ENCODE measurements at regions not wholly inside any gene's neighbourhood (a gene's known extent, or its start where the extent isn't known, plus 50 kb on each side); places are given as distances from the start of the nearest gene placed in this dataset.

GRCh38 chr20:12762725-12763124, 246.0 kb upstream of the SPTLC3 start:
- DNase-seq (no peak), ATAC-seq (ENCODE audit: insufficient read depth, low read depth) (no peak)
- Histone ChIP-seq H3K9ac (ENCODE audit: low read depth, low read length) (no peak overlapping the region), H3K27me3 (ENCODE audit: insufficient read depth, low read length, poor library complexity) (peaks cover 27% of the 10 kb centered on the region), H3K79me2 (ENCODE audit: insufficient read depth, low read length) (no peaks in the 10 kb centered on the region), H3K4me1 (ENCODE audit: insufficient read depth, low read length) (no peaks in the 10 kb centered on the region), H2AFZ (ENCODE audit: low read depth, low read length) (no peak overlapping the region), H3K4me2 (ENCODE audit: insufficient read depth, low read length) (no peak overlapping the region), H4K20me1 (ENCODE audit: insufficient read depth, low read length) (no peaks in the 10 kb centered on the region), H3K4me3 (ENCODE audit: low read depth in 1 of 2, low read length in 2 of 2) (no peak overlapping the region), H3K9me3 (ENCODE audit: insufficient read depth, low read length, severe bottlenecking) (no peaks in the 10 kb centered on the region), H3K36me3 (ENCODE audit: insufficient read depth, low read length) (no peaks in the 10 kb centered on the region), H3K27ac (ENCODE audit: low read length) (no peak overlapping the region)
- no peak for TF ChIP-seq CTCF (IDR thresholded peaks at IDR 0.05; ENCODE audit: borderline replicate concordance, extremely low read depth, low read length, poor library complexity, severe bottlenecking)
- no peak for TF ChIP-seq EZH2 (IDR thresholded peaks at IDR 0.05; ENCODE audit: borderline replicate concordance, low read depth, low read length, severe bottlenecking)

DNA sequence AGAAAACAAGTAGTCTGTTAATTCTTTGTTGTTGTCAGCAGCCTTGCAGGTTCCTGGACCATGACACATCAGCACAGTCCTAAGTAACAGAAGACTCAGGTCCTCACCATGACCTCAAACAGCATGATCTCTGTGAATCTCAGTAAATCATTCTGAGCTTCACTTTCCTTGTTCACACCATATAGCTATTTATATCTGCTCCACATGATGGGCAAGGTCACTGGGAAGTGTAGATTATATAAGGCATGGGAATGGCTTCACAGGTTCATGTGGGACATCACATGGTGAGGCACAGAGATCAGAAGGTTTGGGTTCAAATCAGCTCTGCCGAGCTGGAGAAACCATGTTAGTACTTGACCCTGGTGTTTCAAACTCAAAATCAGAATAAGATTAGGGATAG, 245.4 kb upstream of the SPTLC3 start:
- Histone ChIP-seq H3K4me3 (ENCODE audit: low read depth in 1 of 2, low read length in 2 of 2) (no peak overlapping the region), H3K9ac (ENCODE audit: low read depth, low read length) (no peak overlapping the region), H3K9me3 (ENCODE audit: insufficient read depth, low read length, severe bottlenecking) (no peaks in the 10 kb centered on the region), H3K27me3 (ENCODE audit: insufficient read depth, low read length, poor library complexity) (peaks cover 27% of the 10 kb centered on the region), H3K79me2 (ENCODE audit: insufficient read depth, low read length) (no peaks in the 10 kb centered on the region), H3K4me1 (ENCODE audit: insufficient read depth, low read length) (no peaks in the 10 kb centered on the region), H3K36me3 (ENCODE audit: insufficient read depth, low read length) (no peaks in the 10 kb centered on the region), H3K4me2 (ENCODE audit: insufficient read depth, low read length) (no peak overlapping the region), H2AFZ (ENCODE audit: low read depth, low read length) (no peak overlapping the region), H3K27ac (ENCODE audit: low read length) (no peak overlapping the region), H4K20me1 (ENCODE audit: insufficient read depth, low read length) (no peaks in the 10 kb centered on the region)
- ATAC-seq (ENCODE audit: insufficient read depth, low read depth) (no peak), DNase-seq (no peak)
- TF ChIP-seq CTCF (IDR thresholded peaks at IDR 0.05; ENCODE audit: borderline replicate concordance, extremely low read depth, low read length, poor library complexity, severe bottlenecking) (no peak), EZH2 (IDR thresholded peaks at IDR 0.05; ENCODE audit: borderline replicate concordance, low read depth, low read length, severe bottlenecking) (no peak)

- Histone ChIP-seq H3K27ac (ENCODE audit: low read length) (no peak overlapping the region), H3K9me3 (ENCODE audit: insufficient read depth, low read length, severe bottlenecking) (no peaks in the 10 kb centered on the region), H3K4me1 (ENCODE audit: insufficient read depth, low read length) (no peaks in the 10 kb centered on the region), H3K4me2 (ENCODE audit: insufficient read depth, low read length) (no peak overlapping the region), H3K27me3 (ENCODE audit: insufficient read depth, low read length, poor library complexity) (peaks cover 27% of the 10 kb centered on the region), H2AFZ (ENCODE audit: low read depth, low read length) (no peak overlapping the region), H4K20me1 (ENCODE audit: insufficient read depth, low read length) (no peaks in the 10 kb centered on the region), H3K79me2 (ENCODE audit: insufficient read depth, low read length) (no peaks in the 10 kb centered on the region), H3K36me3 (ENCODE audit: insufficient read depth, low read length) (no peaks in the 10 kb centered on the region), H3K9ac (ENCODE audit: low read depth, low read length) (no peak overlapping the region), H3K4me3 (ENCODE audit: low read depth in 1 of 2, low read length in 2 of 2) (no peak overlapping the region)
- no peak for TF ChIP-seq CTCF (IDR thresholded peaks at IDR 0.05; ENCODE audit: borderline replicate concordance, extremely low read depth, low read length, poor library complexity, severe bottlenecking)
- TF ChIP-seq EZH2 (IDR thresholded peaks at IDR 0.05; ENCODE audit: borderline replicate concordance, low read depth, low read length, severe bottlenecking), result no peak
- DNase-seq, result no peak
- ATAC-seq (ENCODE audit: insufficient read depth, low read depth), result no peak
These were observed 244.7 kb upstream of the SPTLC3 start for GRCh38 chr20:12764053-12764452.

DNA sequence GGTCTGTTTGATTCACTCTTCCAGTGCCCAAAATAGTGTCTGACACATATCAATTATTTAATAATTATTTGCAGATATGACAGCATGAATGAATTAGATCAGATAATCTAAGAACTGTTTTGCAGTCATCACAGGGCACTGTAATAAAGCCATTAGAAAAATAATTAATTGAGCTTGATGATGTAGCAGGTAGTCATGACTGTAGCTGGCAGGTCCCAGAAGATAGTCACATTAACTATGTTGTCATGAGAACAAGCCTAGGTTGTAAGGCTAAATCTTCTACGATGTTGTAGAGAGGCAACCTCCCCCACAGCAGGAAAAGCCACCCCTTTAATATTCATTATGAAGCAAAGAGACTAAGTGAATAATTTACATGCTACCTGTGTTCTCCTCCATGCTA, 243.9 kb upstream of the SPTLC3 start:
- H3K27me3 ChIP-seq (ENCODE audit: insufficient read depth, low read length, poor library complexity), result peaks cover 27% of the 10 kb centered on the region
- H4K20me1 ChIP-seq (ENCODE audit: insufficient read depth, low read length), result no peaks in the 10 kb centered on the region
- no peaks in the 10 kb centered on the region for H3K36me3 ChIP-seq (ENCODE audit: insufficient read depth, low read length)
- H3K4me3 ChIP-seq (ENCODE audit: low read depth in 1 of 2, low read length in 2 of 2), result no peak overlapping the region
- no peak for ATAC-seq (ENCODE audit: insufficient read depth, low read depth)
- H2AFZ ChIP-seq (ENCODE audit: low read depth, low read length), result no peak overlapping the region
- no peak overlapping the region for H3K9ac ChIP-seq (ENCODE audit: low read depth, low read length)
- no peak overlapping the region for H3K4me2 ChIP-seq (ENCODE audit: insufficient read depth, low read length)
- DNase-seq, result no peak
- H3K79me2 ChIP-seq (ENCODE audit: insufficient read depth, low read length), result no peaks in the 10 kb centered on the region
- H3K4me1 ChIP-seq (ENCODE audit: insufficient read depth, low read length), result no peaks in the 10 kb centered on the region
- no peaks in the 10 kb centered on the region for H3K9me3 ChIP-seq (ENCODE audit: insufficient read depth, low read length, severe bottlenecking)
- no peak overlapping the region for H3K27ac ChIP-seq (ENCODE audit: low read length)
- TF ChIP-seq EZH2 (IDR thresholded peaks at IDR 0.05; ENCODE audit: borderline replicate concordance, low read depth, low read length, severe bottlenecking) (no peak), CTCF (IDR thresholded peaks at IDR 0.05; ENCODE audit: borderline replicate concordance, extremely low read depth, low read length, poor library complexity, severe bottlenecking) (no peak)
